Activated CD4-positive, alpha-beta T cell treated with anti-CD3 and anti-CD28 coated beads for 1 hour (primary cell): ENCODE measurements at regions not wholly inside any gene's neighbourhood (a gene's known extent, or its start where the extent isn't known, plus 50 kb on each side); places are given as distances from the start of the nearest gene placed in this dataset.

Experiments used
- DNase-seq: peaks from one replicate; pipeline ENCODE4 v3.0.0-alpha.2; 2020

DNA sequence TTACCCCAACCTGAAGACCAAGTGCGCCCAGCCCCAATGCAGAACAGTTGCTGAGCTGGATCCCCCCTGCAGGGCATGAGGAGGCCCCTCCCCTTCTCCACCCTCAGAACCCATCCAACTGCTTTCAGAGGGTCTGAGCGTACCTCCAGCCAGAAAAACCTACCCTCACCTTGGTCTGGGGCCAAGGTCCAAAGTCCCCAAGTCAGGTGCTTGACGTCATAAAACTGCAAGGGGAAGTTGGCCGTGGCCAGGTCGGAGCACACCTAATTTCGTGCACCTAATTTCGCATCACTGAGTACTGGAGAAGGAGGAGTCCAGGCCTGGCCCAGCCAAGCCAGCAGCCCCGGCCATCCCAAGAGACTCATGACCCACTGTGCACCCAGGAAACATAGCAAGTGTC lies 289.8 kb downstream of the CTTN start:
- no peak for DNase-seq

DNA sequence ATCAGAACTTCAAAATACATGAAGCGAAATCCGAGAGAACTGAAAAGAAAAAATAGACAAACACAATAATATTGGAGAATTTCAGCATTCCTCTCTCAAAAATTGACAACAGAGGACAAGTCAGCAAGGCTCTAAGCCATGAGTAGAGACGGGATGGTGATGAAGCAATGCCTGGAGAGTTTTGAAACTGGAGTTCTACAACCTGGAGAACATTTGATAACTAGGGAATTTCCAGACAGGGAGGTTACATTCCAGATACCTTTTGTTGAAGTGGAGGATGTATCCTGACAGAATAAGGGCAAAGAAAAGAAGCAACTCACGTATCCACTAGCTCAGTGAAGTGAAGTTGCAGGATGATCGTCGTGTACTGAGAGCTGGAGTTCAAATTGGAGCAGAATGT lies 291.4 kb downstream of the CTTN start:
- no peak for DNase-seq

DNA sequence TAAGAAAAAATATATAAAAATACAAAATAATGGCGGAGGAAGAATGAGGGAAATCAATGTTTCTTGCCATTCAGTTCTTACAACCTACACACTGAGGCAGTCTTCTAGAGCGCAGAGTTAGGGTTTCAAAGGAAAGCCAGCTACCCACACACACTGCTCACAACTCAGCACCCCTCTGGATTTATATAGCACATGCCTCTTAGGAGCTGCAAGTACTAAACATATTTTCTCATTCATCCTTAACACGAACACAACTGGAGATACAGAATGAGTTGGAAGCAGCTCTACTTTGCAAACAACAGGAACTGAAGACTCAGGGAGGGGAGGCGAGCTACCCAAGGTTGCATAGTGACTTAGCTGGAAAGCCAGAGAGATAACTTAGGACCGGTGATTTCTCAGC lies 293.8 kb downstream of the CTTN start:
- DNase-seq = no peak

DNA sequence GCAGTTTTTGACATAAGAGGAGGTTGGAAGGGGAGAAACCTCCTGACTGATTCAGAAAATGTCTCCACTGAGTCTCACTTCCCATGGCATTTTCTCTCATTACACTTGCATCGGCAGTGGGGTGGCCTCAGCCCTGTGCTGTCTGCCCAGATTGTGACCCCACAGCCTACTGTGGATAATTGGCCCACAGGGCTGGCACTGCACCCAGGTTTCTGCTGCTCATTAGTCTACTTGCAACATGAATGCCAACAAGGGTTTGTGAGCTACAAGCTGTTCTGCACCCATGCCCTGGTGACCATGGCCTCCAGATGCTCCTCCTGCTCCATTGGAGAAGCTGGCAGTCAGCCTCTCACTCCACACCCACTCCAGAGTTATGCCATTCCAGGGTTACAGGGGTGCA lies 296.0 kb downstream of the CTTN start:
- DNase-seq = no peak

DNA sequence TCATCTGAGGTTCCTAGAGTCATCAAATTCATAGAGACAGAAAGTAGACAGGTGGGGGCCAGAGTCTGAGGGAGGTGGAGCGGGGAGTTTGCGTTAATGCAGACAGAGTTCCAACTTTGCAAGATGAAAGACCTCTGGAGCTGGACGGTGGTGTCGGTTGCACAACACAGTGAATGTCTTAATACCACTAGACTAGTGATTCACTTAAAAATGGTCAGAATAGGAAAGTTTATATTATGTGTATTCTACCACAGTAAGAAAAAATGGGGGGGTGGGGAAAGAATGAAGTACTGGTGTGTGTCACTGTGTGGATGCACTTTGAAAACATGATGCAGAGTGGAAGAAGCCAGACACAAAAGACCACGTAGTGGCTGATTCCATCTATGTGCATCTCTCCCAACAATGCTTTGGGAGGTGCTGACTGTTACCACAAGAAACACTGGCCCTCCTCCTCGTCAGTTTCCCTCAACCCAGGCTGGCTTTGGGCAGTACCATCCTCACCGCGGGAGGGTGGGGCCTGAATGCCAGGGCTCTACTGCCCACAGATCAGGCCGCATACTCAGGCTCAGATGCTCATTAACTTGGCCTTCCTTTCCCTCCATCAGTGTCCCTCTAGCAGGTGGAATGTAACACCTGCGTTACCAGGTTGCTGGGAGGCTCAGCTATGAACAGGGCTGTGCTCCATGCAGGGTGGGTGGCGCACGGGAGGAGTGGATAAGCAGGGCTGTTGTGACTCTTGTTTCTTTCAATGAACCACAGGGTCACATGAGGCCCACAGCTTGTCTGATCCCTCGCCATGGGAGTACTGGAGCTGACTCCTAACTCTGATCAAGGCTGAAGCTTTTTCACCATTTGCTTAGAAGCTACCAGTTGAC lies 297.0 kb downstream of the CTTN start:
- DNase-seq = no peak

DNA sequence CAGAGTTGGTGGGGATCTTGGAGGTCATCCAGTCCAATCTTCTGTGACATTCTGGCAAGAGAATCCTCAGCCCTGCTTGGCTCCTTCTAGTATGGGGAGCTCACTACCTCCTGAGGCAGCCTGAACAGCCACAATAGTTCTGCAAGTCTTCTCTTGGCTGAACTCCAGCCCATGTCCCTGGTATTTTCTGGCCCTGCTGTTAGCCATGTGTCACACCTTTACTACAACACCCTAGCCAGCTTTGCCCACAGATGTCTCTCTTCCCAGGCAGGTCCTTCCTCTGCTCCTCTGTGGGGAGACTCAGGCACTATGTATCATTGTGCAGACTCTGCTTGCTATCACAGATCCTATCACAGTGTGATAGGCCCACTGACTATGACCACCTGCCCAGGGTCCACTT lies 297.7 kb downstream of the CTTN start:
- no peak for DNase-seq

DNA sequence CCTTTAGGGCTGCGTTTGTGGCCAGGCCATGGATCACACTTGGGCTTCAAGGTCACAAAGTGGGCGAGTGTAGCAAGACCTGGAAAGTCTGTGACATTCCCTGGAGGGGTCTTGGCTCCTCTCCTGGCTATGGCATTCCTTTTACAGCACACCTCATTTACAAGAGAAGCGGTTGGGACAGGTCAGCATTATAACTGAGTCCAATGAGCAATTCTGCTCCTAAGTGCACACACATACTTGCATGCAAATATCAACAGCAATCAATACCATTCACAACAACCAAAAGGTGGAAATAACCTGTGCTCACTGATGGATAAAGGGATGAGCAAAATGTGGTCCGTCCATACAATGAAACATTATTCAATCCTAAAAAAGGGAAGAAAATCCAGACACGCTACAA lies 298.2 kb downstream of the CTTN start:
- DNase-seq = no peak

DNA sequence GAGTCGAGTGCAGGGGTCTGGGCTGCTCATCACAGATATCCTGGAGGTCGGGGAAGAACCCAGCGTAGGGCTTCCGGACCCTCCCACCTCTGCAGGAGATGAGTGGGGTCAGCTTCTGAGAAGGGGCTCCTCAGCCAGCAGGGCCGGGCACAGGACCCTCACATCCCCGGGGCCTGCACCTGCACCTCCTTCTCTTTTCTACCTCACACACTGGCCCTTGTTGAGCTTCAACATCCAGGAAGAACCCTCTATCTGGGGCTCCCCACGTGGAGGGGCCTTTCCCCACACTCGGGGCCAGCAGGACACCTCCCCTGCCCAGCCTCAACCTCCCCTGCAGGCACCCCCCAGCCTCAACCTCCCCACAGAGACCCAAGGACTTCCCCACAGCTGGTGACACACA lies 299.4 kb downstream of the CTTN start:
- DNase-seq = no peak

DNA sequence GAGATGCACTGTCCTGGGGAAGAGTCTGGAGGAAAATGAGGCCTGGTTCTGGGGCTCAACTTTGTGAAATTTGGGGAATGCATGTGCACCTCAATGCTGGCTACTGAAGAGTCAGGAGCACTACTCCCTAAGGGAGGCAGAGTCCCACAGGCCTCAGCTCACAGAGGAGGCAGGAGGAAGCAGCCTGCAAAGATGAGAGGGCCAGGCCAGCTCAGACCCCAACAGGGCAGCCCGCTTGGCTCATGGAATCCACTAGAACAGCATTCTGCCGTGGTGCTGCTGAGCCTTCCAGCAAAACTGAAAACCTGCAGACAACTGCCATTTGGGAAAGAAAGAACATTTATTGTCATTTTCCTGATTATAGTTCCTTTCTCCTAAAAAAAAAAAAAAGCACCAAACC lies 300.5 kb downstream of the CTTN start:
- no peak for DNase-seq

DNA sequence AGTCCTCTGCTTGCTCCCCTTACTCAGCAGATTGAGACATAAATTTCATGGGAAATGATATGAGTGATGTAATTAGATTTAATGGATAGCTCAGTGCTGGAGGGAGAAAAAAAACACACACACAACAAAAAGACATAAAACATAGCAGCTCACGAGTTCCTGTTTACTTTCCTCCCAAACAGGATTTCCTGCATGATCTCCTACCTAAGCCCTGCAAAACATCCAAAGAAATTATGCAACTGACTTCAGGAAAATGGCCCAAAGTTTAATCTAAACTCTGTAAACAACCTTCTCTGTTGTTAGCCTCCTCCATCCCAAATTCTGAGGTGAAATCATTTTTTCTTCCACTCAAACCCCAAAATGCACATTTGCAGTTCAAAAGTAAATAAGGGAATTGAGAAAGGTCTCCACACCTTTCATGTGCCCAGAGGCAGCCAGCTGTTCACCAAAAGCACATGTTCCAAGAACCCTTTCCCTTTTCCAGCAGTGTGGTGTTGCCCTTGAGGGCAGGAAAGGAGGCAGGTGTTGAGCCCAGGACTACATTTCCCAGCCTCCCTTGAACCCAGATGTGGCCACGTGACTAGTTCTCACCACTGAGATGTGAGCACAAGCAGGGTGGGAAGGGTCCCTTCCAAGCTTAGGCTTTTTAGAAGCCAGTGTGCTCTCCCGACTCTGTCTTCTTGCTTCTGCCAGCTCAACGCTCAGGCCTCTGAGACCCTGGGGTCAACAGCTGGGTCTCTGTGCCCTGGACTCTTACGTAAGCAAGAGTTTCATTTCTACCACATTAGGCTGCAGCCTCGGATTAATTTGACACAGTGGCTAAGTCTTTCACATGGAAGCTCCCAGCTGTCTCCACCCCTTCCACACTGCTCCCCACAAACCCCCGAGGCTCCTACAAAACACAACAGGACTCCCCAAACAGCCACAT lies 301.2 kb downstream of the CTTN start:
- DNase-seq = no peak

DNA sequence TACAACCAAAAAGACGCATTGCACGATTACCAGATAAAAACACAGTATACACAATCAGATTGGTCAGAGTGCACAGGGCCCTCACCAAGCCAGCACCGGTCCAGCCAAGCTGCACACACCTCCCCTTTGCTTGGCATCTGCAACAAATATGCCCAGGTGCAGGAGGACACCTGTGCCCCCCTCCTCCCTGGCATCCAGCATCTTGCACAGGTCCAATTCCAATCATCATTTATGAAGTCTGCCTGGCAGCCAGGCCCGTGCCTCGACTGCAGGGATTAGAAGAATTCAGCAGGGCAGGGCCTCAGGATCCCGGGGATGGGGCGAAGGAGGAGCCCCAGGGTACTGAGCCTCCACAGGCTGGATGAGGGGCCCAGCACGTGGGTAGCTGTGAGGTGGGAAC lies 302.1 kb downstream of the CTTN start:
- DNase-seq = no peak

DNA sequence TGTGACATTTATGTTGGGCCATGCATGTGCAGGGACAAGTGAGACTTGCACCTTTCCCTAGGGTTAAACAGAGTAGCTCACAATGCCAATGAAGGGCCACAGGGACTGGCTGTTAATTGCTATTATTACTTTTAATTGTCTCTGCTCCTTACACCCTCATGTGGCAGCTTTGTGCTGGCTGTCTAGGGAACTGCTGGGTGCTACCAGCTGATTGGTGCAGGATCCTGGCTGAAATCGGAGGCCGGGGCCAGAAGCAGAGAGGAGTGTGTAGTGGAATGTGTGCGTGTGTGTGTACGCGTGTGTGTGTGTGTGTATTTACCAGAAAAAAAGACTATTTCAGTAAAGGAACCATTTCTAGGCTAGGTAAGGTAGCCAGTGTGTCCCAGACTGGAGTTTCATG lies 302.5 kb downstream of the CTTN start:
- DNase-seq = no peak

DNA sequence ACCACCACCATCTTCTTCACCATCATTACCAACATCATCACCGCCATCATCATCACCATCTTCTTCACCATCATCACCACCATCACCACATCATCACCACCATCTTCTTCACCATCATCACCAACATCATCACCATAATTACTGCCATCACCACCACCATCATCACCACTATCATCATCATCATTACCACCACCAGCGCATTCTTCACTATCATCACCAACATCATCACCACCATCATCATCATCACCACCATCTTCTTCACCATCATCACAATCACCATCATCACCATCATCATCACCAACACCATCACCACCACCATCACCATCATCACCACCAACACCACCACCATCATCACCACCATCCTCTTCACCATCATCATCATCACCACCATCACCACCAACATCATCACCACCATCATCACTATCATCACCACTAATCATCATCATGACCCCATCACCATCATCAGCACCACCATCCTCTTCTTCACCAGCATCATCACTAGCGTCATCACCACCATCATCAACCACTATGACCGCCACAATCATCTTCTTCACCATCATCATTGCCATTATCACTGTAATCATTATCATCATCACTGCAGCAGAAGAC lies 303.8 kb downstream of the CTTN start:
- no peak for DNase-seq

DNA sequence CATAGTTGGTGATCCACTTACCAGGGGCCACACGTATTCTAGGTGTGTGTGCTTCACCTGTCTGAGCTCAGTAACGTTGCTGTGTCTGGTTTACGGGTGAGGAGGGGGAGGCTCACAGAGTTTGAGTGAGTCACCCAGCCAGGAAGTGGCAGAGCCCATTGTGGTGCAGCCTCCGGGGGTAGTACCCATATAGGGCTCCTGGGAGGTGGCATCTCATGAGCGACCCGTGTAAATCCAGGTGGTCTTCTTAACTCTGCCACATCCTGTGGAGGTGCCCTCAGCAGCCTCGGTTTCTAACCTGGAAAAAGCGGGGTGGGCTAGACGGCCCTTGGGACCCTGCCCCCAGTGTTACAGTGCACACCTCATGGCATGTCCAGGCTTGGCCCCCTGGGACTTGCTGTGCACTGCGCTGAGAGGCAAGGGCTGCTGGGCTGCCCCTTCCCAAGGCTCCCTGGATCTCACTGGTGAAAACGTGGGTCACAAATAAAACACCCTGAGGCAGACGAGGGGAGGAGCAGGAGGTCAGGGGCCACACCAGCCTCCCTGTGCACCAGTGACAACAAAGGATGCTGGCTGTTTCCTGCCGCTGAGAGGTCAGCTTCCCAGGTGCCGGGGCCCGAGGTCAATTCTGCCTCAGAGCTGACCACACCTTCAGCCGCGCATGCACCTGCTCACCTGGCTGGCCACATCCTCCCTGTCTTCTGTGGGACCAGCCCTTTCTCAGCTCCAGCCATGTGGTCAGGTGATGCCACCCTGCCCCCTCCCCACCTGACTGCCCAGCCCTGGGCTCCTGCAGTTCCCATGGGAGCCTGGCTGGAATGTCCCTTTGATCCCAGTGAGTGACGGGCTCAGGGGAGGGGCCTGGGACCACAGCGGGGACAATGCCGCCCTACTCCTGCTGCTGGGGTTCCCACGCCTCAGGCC lies 305.1 kb downstream of the CTTN start:
- no peak for DNase-seq

DNA sequence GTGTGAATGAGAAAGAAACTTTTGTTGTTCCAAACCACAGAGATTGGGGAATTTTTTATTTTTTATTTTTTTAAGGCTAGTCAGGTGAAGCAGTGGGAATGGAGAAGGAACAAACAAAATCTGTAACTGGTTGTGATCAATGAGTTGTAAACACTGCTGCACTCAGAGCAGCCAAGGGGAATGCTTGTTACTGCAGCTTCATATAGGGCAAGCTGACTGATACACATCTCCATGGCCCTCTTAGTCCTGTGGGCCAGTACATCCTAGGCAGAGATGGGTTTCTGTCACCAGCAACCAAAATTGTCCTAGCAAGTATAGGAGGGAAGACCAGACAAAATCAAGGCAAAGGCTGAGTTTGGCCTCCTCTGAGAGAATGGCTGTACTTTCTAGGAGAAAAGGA lies 306.8 kb downstream of the CTTN start:
- no peak for DNase-seq

DNA sequence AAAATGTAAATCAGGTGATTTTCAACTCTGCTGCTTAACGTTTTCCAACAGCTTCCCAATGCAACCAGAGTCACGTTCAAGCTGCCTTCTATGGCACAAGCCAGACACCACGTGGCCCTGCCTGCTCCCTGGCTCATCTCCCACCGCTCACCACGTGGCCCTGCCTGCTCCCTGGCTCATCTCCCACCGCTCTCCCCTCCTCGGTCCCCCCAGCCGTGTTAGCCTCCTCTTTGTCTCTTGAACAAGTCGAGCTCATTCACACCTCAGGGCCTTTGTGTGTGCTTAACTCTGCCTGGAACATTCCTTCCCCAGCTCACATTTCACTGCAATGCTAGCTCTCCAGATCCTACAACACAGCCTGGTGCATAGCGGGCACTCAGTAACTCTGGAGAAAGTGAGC lies 307.6 kb downstream of the CTTN start:
- DNase-seq = no peak

DNA sequence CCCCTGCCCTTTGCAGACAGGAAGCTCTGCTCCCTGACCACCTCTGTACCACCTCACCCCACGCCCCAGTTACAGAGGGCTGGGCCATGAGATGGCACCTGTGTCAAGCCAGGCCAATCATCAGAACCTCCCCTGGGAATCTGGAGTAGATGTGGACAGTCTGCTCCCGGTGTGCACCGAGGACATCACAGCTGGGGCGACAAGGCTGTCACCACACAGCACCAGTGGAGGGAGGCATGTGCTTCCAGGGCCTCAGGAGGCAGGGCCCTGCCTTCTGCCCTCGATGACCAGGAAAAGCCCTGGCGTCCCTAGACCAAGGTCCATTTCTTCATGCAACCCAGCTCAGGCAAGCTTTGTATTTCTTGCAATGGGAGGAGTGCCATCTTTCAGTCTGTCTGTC lies 309.5 kb downstream of the CTTN start:
- DNase-seq = no peak

DNA sequence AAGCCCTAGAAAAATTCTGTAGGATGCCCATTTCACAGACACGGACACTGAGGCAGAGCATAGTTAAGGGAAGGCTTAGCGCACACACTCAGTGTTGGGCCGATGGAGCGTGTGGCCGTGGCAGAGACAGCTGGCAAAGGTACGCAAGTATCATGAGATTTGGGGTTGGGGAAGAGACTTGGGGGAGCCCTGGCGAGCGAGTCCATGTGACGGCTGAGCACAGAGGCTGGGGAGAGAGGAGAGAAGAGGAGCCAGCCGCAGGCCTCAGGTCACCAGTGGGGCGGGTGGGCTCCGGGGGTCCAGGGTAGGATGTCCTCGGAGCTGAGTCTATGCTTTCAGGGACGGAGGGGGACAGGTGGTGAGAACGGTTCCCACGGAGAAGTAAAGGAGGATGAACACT lies 311.3 kb downstream of the CTTN start:
- no peak for DNase-seq

DNA sequence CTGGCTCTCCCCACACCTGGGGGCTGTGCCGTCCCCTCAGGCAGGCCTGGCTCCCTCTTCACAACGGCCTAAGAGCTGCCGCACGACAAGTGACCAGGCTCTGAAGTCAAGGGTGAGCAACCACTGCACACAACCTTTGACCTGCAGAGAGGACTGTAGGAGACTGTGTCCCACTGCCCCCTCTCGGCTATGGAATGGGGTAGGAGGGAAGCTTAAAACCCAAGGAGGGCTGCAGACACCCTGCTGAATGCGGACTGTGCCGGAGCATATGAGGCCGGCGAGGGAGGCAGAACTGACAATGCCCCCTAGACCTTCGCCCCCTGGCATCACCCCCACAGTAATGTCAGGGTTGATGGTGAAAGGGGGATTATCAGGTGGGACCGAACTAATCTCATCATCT lies 311.9 kb downstream of the CTTN start:
- DNase-seq = no peak

DNA sequence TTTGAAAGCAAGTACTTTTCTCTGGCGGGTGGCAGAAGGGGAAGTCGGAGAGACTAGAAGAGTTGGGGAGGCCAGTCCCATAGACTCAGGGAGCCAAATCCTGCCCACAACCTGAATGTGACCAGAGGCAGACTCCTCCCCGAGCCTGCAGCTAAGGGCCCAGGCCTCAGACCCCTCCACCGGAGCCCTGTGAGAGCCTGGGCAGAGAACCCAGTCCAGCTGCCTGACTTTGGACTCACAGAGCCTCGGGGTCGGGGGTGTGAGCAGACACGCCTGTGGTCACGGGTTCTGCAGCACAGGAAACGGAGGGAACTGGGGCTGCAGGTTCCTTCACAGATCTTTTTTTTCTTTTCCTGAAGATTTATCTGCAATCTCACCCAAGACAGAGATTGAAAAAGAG lies 312.3 kb downstream of the CTTN start:
- no peak for DNase-seq

DNA sequence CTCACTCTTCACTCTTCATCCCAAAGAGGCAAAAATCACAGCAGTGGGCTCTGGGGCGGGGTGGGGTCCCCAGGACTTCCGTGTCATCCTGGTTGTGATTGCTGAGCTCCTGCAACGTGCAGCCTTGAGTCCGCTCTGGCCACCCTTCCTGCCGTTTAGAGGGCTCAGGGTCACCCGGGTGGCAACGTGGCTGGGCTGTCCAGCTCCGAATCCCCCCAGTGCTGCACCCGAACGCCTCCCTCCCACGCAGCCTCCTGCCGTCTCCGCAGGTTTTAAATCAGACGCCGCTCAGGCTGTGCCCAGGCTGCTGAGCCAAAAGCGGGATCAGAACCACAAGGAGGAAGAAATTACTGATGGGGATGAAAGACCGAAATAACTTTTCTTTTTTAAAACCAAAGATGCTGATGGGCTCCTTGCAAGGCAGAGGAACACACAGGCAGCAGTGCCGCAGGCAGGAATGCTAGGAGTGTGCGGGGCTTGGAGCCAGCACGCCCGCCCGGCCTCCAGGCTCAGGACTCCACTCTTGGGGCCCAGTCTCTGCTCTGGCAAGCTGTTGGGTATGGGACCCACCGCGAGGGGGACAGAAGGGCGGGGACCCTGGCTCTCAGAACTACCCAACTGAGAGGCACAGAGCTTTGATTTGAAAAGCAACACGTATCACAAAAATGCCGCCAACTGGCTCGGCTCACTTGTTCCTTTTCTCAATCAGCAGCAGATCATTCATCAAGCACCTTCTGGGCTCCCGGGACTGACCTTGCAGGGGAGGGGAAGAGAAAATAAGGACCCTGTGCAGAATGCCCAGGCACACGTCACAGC lies 313.0 kb downstream of the CTTN start:
- DNase-seq = no peak

DNA sequence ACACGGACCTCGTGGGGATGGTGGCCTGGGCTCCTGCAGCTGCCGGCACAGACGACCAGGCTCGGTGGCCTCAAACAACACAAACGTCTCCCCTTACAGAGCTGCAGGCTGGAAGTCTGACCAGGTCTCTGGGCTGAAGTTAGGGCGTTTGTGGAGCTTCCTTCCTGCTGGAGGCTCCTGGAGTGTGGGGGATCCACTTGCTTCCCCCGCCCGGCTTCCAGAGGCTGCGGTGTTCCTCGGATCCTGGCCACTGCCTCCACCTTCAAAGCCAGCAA lies 313.5 kb downstream of the CTTN start:
- DNase-seq = no peak
